HG03175 (cell line): ENCODE measurements at regions not wholly inside any gene's neighbourhood (a gene's known extent, or its start where the extent isn't known, plus 50 kb on each side); places are given as distances from the start of the nearest gene placed in this dataset.
A peak's percentile ranks its signal among the peaks of the same experiment; 100 is the strongest.
"Not testable (repeated sequence)": the region's sequence is repeated elsewhere in the genome, so short reads cannot be mapped to it uniquely, and the experiment has no call there.

Experiments
- ATAC-seq: cut with Tn5 transposase; IDR thresholded peaks from one replicate; pipeline ENCODE4 v1.9.1; 2021; ENCODE audit warnings: mild to moderate bottlenecking, moderate library complexity; ENCODE audit not compliant: unreplicated experiment

DNA sequence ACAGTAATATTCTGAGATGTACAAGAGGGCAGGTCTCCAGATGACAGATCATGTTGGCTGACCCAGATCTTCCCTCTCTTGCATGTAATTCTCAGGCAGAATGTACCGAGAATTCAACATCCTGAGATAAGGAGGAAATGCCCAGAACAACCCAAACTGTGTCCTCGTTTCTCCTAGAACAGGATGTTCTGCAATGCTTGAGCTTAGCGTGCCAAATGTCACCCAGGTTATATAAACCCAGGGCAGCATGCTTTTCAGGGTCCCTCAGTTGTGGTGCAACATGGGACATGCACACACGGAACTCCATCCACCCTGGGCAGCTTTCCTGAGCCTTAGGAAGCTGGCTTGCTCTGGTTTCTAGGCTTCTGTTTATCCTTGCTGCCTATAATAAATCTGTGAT lies 102.1 kb upstream of the CMC1 start:
- ATAC-seq: no peak

DNA sequence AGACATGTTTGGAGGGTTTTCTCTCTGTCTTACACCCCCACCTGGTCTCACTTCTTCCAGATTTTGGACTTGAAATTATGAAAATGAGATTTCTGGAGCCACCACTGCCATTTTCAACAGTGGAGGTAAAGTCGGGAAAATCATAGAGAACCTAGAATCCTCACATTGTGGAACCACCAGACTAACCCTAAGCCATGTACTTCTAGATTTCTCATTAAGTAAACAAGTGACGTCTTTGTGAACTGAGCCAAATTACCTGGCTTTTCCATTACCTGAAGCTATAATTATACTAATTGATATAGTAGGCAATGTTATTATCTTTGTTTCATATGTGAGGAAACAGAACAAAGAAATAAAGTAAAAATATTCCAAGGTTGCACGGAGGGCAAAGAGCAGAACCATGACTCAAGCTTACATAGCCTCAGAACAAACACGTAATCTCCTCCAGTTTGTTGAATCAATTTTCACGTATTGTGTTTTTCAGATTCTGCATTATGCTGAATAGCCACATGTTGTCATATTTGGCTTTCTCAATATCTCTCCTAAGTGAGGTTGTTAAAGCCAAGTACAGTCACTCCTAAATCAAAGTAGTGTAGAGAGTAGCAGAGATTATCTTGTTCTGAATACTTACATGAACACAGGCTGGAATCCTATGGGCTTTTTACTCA lies 101.3 kb upstream of the CMC1 start:
- no peak for ATAC-seq

DNA sequence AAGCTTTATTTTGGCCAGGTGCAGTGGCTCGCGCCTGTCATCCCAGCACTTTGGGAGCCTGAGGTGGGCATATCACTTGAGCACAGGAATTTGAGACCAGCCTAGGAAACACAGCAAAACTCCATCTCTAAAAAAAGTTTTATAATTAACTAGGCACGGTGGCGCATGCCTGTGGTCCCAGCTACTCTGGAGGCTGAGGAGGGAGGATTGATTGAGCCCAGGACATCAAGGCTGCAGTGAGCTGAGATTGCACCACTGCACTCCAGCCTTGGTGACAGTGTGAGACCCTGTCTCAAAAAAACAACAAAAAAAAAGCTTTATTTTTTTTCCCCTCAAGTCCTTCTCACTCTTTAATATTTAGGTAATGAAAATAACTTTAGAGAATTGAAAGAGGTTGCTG lies 100.8 kb upstream of the CMC1 start:
- no peak for ATAC-seq

DNA sequence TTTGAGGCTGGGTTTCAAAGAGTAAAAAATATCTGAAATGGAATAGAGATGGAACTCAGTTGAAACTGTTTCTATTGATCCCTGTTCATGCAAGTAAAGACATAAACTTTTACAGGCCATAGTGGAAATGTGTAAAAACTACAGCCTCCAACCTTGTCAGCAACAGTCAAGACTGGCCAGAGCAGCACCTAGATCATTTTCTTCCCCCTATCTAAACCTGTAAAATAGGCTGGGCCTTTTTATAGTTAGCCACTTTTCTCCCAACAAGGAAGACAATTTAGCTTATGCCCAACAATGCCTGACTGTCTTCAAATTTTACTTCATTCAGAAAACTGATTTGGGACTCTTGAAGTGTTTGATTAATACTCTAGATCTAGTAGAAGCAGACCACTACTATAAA lies 91.5 kb upstream of the CMC1 start:
- ATAC-seq: no peak

DNA sequence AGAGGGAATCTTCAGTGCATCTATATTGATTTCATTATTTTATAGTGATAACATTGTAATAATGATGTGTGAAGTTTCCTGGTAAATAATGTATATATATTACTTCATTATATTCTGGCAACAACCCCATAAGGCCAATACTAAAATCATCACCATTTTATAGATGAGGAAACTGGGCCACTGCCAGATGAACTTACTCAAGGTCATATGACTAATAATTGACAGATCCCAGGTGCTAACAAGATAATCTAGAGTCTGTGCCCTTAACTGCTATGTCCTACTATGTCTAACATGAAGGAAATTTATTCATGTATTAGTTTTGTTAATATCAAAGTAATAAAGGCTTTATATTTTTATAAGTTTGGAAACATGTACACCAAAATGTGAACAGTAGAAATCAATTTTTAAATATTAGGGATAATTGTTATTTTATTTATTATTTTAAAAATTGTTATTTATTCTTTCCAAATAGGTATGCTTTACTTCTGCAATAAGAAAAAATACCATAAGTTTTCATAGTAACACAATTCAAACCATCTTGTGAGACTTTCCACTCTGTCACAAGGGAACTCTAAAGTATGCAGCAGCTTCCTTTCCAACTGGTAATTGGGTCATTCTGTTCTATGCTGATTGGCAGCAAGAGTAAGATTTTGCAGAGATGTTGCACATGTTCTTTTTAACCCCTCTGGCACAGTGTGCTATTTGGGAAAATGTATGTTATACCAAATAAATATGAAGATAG lies 90.8 kb upstream of the CMC1 start:
- no peak for ATAC-seq

DNA sequence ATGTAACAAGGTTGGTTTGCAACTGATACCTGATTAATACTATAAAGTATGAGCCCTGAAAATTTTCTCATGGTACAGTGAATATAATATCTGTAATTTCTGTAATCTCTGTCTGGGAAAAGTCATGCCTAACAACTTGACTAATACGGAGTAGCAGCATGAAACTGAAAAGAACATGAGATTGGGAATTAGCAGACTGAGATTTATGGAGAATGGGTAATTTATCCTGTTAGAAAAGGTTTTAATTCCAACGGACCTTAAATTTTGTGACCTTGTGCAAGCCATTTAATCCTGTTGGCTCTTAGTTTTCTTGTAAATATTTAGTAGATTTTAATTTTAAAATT lies 90.2 kb upstream of the CMC1 start:
- ATAC-seq: no peak

DNA sequence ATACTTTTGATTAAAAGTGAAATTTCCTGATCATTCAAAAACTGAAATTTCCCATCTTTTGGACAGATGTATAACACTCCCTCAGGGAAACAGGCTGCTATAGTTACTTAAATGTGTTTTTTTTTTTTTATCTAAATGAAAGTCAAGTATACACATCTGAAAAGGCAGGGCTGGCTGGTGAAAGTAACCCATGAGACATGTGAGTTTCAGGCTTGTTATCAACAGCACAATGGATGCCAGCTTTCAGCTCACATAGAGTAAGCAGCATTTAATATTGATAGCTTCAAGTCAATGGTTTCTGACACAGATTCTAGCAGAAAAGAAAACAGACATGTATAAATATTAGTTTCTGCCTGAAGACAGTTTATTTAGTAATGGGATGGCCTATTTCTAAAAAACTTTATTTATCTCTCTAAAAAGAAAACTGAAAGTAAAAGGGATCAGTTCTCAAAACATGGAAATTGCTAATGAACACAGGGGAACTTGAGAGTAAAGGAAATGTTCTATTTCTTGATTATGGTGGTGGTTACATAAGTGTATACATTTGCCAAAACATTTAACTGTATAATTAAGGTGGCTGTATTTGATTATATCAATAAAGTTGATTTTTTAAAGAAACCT lies 89.7 kb upstream of the CMC1 start:
- ATAC-seq: peak; percentile 84

DNA sequence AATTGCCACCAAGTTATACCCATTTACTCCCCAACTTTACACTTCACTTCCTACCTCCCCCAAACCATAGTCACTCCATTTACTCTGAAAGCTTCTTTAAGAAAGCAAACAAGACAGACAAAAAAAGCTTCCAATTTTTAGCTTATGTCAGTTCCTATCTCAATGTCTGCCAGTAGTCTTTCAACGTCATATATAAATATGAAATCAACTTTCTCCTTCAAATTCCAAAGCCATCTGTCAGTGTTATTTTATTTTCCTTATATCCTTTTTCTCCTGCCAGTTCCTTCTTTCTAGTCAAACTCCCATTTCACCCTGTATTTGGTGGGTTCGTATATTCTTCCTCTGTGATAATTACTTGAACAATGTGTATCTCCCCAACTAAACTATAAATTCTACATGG lies 85.8 kb upstream of the CMC1 start:
- no peak for ATAC-seq

DNA sequence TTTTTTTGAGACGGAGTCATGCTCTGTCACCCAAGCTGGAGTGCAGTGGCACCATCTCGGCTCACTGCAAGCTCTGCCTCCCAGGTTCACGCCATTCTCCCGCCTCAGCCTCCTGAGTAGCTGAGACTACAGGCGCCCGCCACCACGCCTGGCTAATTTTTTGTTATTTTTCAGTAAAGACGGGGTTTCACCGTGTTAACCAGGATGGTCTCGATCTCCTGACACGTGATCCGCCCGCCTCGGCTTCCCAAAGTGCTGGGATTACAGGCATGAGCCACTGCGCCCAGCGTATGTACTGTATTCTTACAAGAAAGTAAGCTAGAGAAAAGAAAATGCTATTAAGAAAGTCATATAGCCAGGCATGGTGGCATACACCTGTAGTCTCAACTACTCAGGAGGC lies 84.8 kb upstream of the CMC1 start:
- not testable (repeated sequence) for ATAC-seq

DNA sequence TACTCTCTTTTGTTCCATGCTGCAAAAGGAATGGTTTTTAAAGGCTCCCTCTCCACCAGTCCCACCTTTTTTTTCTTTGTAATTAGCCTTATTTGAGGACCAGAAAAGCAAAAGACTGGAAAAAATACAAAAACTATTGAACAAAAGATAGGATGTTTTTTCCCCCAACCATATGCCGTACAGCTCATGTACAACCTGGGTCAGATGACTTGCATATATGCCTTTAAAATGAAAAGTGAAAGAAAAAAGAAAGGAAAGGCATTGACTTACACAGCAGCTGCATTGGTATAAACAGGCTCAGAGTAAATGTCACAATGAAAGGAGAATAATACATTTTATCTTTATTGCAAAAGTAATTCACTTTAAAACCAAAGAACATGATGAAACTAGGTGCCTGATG lies 69.5 kb upstream of the CMC1 start:
- ATAC-seq: no peak

DNA sequence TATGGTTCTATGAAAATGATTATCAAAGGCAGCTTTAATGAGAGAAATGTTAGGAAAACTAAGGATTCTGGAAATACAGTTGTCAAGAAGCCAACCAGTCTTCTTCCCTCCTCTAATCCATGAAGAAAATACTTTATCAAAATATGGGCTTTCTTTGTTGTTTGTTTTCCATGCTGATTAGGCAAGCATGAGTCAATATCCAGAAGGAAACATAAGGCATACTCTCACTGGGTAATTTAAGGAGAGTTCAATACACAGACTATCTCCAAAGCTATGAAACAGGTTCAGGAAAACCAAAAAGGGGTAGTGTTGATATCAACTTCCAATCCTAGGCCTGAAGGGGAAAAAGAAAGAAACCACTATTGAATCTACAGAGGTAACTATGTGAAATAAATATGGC lies 68.7 kb upstream of the CMC1 start:
- ATAC-seq: no peak

DNA sequence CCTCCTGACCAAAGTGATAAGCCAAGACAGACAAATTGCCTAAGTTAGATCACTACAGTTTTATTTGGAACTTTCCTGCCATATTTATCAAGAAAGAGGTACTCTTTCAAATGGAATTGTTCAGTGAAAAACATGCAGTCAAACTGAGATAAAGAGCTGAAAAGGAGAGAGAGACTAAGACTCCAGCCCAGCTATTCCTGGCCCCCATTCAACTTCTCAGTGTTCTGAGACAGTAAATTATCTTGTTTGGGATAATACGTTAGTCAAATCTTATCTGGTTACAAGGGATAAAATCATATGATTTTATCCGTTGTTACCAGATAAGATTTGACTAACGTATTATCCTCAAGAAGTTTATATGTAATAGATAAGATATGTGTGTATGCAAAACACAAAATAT lies 67.6 kb upstream of the CMC1 start:
- ATAC-seq: no peak

DNA sequence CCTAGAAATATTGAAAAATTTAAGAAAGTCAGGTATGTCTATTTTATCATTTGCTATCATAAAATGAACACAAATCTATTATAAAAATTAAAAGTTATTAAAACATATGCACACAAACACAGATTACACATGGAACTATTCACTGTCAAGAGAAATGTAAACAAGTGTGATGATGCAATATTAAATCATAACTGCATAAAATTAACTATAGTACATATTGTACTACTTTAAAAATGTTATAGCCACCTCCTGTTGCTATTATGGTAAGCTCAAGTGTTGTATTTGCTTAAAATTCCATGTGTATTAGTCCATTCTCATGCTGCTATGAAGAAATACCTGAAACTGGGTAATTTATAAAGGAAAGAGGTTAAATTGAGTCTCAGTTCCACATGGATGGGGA lies 54.7 kb upstream of the CMC1 start:
- ATAC-seq: no peak

DNA sequence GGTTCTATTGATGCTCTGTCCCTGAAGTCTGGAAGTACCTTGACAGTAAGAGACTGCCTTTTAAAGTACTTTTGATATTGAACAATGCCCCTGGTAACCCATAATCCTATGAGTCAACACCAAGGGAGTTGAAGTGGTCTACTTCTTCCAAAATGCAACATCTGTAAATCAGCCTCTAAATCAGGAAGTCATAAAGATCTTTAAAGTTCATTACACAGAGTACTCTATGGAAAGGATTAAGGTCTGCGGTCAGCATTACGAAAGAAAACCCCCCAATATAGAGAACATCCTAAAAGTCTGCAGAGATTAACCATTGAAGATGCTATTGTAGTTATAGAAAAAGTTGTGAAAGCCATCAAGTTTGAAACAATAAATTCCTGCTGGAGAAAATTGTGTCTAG lies 52.7 kb upstream of the CMC1 start:
- ATAC-seq: no peak

DNA sequence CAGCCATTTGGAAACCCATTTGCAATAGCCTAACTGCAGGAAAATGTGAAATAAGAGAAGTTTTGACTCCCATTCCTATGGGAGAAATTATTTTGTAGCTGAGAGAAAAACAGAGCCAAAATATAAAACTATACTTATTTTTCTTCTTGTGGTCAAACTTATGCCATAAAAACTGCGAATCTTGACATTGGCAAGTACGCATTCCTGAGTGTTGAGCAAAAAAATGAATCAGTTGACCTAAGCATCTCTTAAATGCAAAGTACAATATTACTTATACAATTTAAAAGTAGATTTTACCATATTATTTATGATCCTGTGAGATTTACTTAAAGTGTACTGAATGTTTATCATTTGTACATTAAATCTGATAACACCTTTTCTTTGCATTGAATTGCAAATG lies 50.1 kb upstream of the CMC1 start:
- no peak for ATAC-seq
